Lower lobe of right lung (tissue), 2 donors: ENCODE measurements at regions not wholly inside any gene's neighbourhood (a gene's known extent, or its start where the extent isn't known, plus 50 kb on each side); places are given as distances from the start of the nearest gene placed in this dataset.
"Not testable (repeated sequence)": the region's sequence is repeated elsewhere in the genome, so short reads cannot be mapped to it uniquely, and the experiment has no call there.

Source experiments
- ATAC-seq, 2 donors: fragments of 200-7000 bp; cut with Tn5 transposase; one replicate each; pipeline ENCODE4 v1.9.1; 2020 to 2022; ENCODE audit warnings: mild to moderate bottlenecking in 2 of 2, moderate library complexity in 2 of 2
- DNase-seq: peaks from one replicate; pipeline ENCODE4 v3.0.0-alpha.2; 2020
- H3K27ac ChIP-seq: fragments of 200-600 bp; one replicate; pipeline ENCODE4 v1.8.0; 2022
- H3K27me3 ChIP-seq: fragments of 200-600 bp; one replicate; pipeline ENCODE4 v1.8.0; 2022; ENCODE audit warnings: low read depth
- H3K36me3 ChIP-seq: fragments of 200-600 bp; one replicate; pipeline ENCODE4 v1.8.0; 2022; ENCODE audit warnings: mild to moderate bottlenecking
- H3K4me1 ChIP-seq: fragments of 200-600 bp; one replicate; pipeline ENCODE4 v1.8.0; 2022
- H3K4me3 ChIP-seq: fragments of 200-600 bp; one replicate; pipeline ENCODE4 v1.8.0; 2022; ENCODE audit warnings: mild to moderate bottlenecking
- H3K9me3 ChIP-seq: fragments of 200-600 bp; one replicate; pipeline ENCODE4 v1.8.0; 2022
- intact Hi-C: fragments of 100-400 bp; cut with DNase I; formaldehyde crosslinking; loops from one replicate; pipeline ENCODE4 v1.11.0; 2022
- TF ChIP-seq, protein P1 (sequence below): fragments of 200-600 bp; IDR thresholded peaks from one replicate; pipeline ENCODE4 v1.8.0; 2022; ENCODE audit warnings: antibody characterized with exemption, mild to moderate bottlenecking
- donor health status: DM: no; HTN: yes; CAD: no; lungs with severe emphysema.

DNA sequence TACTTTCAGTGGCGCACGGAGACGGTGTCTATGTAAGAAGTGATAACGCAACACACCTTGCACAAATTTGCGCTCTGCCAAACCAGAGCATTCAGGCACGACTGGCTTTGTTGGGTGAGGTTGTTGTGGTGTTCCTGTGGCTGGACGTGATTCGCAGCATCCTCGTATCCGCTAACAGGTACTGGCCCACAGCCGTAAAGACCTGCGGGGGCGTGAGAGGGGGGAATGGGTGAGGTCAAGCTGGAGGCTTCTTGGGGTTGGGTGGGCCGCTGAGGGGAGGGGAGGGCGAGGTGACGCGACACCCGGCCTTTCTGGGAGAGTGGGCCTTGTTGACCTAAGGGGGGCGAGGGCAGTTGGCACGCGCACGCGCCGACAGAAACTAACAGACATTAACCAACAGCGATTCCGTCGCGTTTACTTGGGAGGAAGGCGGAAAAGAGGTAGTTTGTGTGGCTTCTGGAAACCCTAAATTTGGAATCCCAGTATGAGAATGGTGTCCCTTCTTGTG is 510.9 kb downstream of the KCNJ18 start:
- no peak for DNase-seq
- ATAC-seq = no peak

DNA sequence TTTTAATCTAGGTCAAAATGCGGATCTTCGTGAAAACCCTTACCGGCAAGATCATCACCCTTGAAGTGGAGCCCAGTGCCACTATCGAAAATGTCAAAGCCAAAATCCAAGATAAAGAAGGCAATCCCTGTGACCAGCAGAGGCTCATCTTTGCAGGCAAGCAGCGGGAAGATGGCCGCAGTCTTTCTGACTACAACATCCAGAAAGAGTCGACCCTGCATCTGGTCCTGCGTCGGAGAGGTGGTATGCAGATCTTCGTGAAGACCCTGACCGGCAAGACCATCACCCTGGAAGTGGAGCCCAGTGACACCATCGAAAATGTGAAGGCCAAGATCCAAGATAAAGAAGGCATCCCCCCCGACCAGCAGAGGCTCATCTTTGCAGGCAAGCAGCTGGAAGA is 511.8 kb downstream of the KCNJ18 start:
- ATAC-seq, H3K9me3 ChIP-seq, intact Hi-C loops: not testable (repeated sequence)

More for the DNA sequence above, 510.9 kb downstream of the KCNJ18 start:
- Histone ChIP-seq H3K4me3 (no peak overlapping the region), H3K4me1 (no peaks in the 10 kb centered on the region), H3K27me3 (no peaks in the 10 kb centered on the region), H3K9me3 (no peaks in the 10 kb centered on the region), H3K27ac (no peak overlapping the region), H3K36me3 (no peaks in the 10 kb centered on the region)
- intact Hi-C loops = no loop called here
- TF ChIP-seq, protein P1, sequence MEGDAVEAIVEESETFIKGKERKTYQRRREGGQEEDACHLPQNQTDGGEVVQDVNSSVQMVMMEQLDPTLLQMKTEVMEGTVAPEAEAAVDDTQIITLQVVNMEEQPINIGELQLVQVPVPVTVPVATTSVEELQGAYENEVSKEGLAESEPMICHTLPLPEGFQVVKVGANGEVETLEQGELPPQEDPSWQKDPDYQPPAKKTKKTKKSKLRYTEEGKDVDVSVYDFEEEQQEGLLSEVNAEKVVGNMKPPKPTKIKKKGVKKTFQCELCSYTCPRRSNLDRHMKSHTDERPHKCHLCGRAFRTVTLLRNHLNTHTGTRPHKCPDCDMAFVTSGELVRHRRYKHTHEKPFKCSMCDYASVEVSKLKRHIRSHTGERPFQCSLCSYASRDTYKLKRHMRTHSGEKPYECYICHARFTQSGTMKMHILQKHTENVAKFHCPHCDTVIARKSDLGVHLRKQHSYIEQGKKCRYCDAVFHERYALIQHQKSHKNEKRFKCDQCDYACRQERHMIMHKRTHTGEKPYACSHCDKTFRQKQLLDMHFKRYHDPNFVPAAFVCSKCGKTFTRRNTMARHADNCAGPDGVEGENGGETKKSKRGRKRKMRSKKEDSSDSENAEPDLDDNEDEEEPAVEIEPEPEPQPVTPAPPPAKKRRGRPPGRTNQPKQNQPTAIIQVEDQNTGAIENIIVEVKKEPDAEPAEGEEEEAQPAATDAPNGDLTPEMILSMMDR = no peak

DNA sequence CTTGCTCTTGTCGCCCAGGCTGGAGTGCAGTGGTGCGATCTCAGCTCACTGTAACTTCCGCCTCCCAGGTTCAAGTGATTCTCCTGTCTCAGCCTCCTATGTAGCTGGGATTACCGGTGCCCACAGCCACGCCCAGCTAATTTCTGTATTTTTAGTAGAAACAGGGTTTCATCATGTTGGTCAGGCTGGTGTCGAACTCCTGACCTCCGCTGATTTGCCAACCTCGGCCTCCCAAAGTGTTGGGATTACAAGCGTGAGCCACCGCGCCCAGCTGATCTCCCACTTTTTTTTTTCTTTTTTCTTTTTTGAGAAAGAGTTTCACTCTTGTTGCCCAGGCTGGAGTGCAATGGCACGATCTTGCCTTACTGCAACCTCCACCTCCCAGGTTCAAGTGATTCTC is 517.9 kb downstream of the KCNJ18 start:
- H3K27ac ChIP-seq, H3K27me3 ChIP-seq, H3K9me3 ChIP-seq, intact Hi-C loops, H3K4me1 ChIP-seq, H3K36me3 ChIP-seq, ATAC-seq, H3K4me3 ChIP-seq, DNase-seq: not testable (repeated sequence)

More for the DNA sequence above, 511.8 kb downstream of the KCNJ18 start:
- not testable (repeated sequence) for DNase-seq, H3K4me1 ChIP-seq, H3K27me3 ChIP-seq, H3K27ac ChIP-seq, H3K36me3 ChIP-seq, H3K4me3 ChIP-seq

DNA sequence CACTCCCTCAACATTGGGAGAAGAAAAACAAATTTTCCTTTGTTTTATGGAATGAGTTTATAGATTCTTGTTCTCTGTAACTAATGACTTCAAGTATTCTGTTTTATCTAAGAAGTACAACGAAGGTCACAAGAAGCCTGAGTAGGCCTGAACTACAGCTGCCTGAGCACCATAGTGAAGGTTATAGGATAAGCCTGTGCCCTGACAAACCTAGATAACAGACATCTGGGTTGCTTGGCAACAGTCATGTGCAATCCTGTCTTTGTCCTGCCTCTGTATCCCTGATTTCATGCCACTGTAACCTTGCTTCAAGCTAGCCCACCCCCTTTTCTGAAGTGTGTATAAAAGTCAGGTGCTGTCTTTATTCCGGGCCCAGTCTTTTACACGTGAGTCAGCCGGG is 520.8 kb downstream of the KCNJ18 start:
- H3K4me1 ChIP-seq, H3K4me3 ChIP-seq, ATAC-seq, intact Hi-C loops, DNase-seq, H3K27ac ChIP-seq, H3K9me3 ChIP-seq, H3K27me3 ChIP-seq, H3K36me3 ChIP-seq: not testable (repeated sequence)

DNA sequence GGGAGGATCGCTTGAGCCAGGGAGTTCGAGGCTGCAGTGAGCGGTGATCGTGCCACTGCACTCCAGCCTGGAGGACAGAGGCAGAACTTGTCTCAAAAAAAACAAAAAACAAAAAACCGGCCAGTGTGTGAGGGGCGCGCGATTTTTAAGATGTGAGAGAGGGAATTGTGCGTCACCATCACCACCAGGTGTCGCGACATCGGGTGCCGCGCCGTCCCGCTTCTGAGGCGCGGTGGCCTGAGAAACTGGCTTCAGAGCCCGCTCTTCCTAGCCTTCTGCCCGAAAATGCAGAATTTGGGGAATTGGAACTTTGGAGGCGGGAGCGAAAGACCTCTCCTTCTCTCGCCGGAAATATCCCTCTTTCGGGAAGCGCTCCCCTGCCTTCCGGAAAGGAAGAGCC is 524.8 kb downstream of the KCNJ18 start:
- no peak overlapping the region for H3K27ac ChIP-seq
- H3K4me3 ChIP-seq = no peak overlapping the region
- ATAC-seq = no peak
- no peak for DNase-seq
- no peaks in the 10 kb centered on the region for H3K9me3 ChIP-seq
- no peaks in the 10 kb centered on the region for H3K27me3 ChIP-seq
- intact Hi-C loops = no loop called here
- TF ChIP-seq, protein P1 = no peak
- no peaks in the 10 kb centered on the region for H3K4me1 ChIP-seq
- H3K36me3 ChIP-seq = no peaks in the 10 kb centered on the region

DNA sequence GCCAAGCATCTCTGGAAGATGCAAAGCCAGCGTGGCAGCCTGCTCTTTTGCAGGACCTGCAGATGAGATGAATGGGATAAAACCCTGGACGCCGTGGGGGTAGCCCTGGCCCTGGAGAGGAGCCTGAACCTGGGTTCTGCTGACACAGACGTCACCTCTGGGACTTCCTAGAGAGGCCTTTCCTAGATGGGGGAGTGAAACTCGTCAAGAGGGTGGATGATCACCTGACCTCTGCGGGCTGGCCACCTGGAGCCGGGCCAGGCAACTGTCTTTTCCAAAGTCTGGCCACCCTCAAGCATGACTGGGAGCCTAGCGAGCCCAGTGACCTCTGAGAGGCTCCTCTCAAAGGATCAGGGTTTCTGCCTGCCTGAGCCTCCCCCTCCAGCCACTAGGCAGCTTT is 529.0 kb downstream of the KCNJ18 start:
- no peak overlapping the region for H3K27ac ChIP-seq
- ATAC-seq = no peak
- TF ChIP-seq, protein P1 = no peak
- intact Hi-C loops = no loop called here
- H3K27me3 ChIP-seq = no peaks in the 10 kb centered on the region
- H3K36me3 ChIP-seq = no peaks in the 10 kb centered on the region
- H3K4me1 ChIP-seq = no peaks in the 10 kb centered on the region
- no peak for DNase-seq
- H3K9me3 ChIP-seq = no peaks in the 10 kb centered on the region
- H3K4me3 ChIP-seq = no peak overlapping the region

DNA sequence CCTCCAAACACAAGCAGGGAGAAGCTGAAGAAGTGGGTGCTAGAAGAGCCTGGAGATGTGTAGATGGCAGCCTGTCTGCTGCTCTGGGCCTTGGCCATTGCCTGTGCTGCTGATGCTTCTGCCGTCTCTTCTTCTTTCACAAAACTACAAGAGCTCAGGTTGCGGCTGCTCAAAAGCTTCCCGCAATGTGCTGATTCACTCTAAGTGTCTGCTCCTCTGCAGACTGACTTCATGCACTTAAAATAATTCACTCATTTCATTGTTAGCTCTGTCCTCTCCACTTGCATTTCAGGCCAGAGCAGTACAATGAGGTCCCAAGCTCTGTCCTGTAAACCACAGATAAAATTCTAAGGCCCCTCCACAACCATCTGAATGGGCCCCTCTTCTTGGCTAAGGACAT is 534.2 kb downstream of the KCNJ18 start:
- H3K4me1 ChIP-seq, H3K27me3 ChIP-seq, ATAC-seq, H3K27ac ChIP-seq, DNase-seq, H3K9me3 ChIP-seq, H3K4me3 ChIP-seq, intact Hi-C loops, H3K36me3 ChIP-seq: not testable (repeated sequence)

DNA sequence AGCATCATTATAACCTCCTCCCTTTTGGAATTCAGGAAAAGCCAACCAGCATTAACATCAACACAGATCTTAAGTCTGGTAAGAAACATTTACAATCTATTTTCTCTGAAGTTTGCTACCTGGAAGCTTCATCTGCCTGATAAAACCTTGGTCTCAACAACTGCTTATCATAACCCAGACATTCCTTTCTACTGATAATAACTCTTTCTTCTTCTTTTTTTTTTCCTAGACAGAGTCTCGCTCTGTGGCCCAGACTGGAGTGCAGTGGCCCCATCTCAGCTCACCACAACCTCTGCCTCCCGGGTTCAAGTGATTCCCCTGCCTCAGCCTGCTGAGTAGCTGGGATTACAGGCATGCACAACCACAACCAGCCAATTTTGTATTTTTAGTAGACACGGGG is 534.6 kb downstream of the KCNJ18 start:
- H3K4me1 ChIP-seq, H3K27me3 ChIP-seq, intact Hi-C loops, H3K4me3 ChIP-seq, DNase-seq, ATAC-seq, H3K36me3 ChIP-seq, H3K27ac ChIP-seq, H3K9me3 ChIP-seq: not testable (repeated sequence)

DNA sequence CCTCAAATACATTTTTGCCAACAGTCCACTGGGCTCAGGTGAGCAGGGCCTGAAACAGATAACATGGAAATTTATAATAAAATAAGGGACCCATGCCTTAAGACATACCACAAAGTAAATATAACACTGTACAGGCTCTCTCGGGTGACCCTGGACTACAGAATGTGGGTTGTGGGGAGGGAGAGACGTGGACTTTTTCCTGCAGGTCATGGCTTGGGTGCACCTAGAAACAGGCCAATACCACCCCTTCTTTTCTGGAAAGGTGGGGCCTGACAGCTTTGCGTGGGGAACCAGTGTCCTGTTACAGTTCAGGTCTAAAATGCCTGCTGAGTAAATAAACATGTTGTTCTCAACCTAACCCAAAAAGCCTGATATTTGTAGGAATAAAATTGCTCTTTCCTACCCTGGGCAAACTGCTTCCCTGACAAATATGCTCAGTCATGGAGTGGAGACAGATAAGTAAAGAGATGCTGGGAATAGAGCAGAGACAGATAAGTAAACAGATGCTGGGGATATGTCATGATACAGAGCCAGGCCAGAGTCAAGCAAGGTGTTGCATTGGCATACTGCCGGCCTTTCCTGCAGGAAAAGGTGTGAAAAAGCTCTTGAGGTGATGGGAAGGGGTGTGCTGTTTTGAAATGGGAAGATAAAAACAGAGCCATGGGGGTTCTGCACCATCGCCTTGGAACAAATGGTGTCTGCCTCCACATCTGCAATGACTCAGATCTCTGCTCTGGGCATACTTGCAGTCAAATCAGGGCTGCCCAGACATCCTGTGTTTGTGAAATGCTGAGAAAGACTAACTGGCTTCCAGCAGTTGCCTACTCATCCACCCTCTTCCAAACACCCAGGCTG is 535.6 kb downstream of the KCNJ18 start:
- DNase-seq = not testable (repeated sequence)

DNA sequence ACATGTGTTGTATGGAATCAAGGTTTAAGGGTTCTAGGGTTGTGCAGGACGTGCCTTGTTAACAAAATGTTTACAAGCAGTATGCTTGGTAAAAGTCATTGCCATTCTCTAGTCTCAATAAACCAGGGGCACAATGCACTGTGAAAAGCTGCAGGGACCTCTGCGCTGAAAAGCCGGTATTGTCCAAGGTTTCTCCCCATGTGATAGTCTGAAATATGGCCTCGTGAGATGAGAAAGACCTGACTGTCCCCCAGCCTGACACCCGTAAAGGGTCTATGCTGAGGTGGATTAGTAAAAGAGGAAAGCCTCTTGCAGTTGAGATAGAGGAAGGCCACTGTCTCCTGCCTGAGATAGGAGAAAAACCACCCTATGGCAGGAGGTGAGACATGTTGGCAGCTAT is 537.5 kb downstream of the KCNJ18 start:
- H3K4me1 ChIP-seq, ATAC-seq, intact Hi-C loops: not testable (repeated sequence)

More for the DNA sequence above, 535.6 kb downstream of the KCNJ18 start:
- H3K4me3 ChIP-seq, H3K27me3 ChIP-seq, H3K27ac ChIP-seq, H3K9me3 ChIP-seq, H3K4me1 ChIP-seq, H3K36me3 ChIP-seq, ATAC-seq, intact Hi-C loops: not testable (repeated sequence)

More for the DNA sequence above, 537.5 kb downstream of the KCNJ18 start:
- not testable (repeated sequence) for H3K27ac ChIP-seq, DNase-seq, H3K36me3 ChIP-seq, H3K27me3 ChIP-seq, H3K4me3 ChIP-seq, H3K9me3 ChIP-seq
